Neural progenitor cell (in vitro differentiated cells): ENCODE measurements at regions not wholly inside any gene's neighbourhood (a gene's known extent, or its start where the extent isn't known, plus 50 kb on each side); places are given as distances from the start of the nearest gene placed in this dataset.

ENCODE experiments used
- DNase-seq: peaks from one replicate; pipeline ENCODE4 v3.0.0-alpha.2; 2016; ENCODE audit warnings: low spot score
- H2AFZ ChIP-seq: fragments of 200-600 bp; sonication (generic); replicated peaks from 2 replicates; pipeline ENCODE4 v1.6.1; 2016; ENCODE audit warnings: antibody characterized with exemption
- H3F3A ChIP-seq: fragments of 200-600 bp; sonication (generic); 2 replicates; pipeline ENCODE4 v1.6.1; 2016; ENCODE audit warnings: antibody characterized with exemption, low read depth
- H3K27ac ChIP-seq: fragments of 200-600 bp; sonication (generic); 2 replicates; pipeline ENCODE4 v1.5.1; 2016; ENCODE audit warnings: mild to moderate bottlenecking
- H3K27me3 ChIP-seq: fragments of 200-600 bp; sonication (generic); 2 replicates; pipeline ENCODE4 v1.6.1; 2016; ENCODE audit warnings: mild to moderate bottlenecking, moderate library complexity
- H3K36me3 ChIP-seq: fragments of 200-600 bp; sonication (generic); 2 replicates; pipeline ENCODE4 v1.5.1; 2016
- H3K4me1 ChIP-seq: fragments of 200-600 bp; sonication (generic); 2 replicates; pipeline ENCODE4 v1.6.1; 2016; ENCODE audit warnings: mixed run types
- H3K4me2 ChIP-seq: fragments of 200-600 bp; sonication (generic); 2 replicates; pipeline ENCODE4 v1.6.1; 2016
- H3K4me3 ChIP-seq: fragments of 200-600 bp; sonication (generic); 2 replicates; pipeline ENCODE4 v1.5.1; 2016
- H3K79me2 ChIP-seq: fragments of 200-600 bp; sonication (generic); 2 replicates; pipeline ENCODE4 v1.6.1; 2016; ENCODE audit warnings: low read depth
- H3K9ac ChIP-seq: fragments of 200-600 bp; sonication (generic); 2 replicates; pipeline ENCODE4 v1.6.1; 2016
- H3K9me3 ChIP-seq: fragments of 200-600 bp; sonication (generic); 2 replicates; pipeline ENCODE4 v1.5.1; 2016; ENCODE audit warnings: low read depth
- H4K20me1 ChIP-seq: fragments of 200-600 bp; sonication (generic); 2 replicates; pipeline ENCODE4 v1.6.1; 2016; ENCODE audit warnings: low read depth
- H3K27ac Mint-ChIP-seq: 3 replicates; pipeline ENCODE4 v1.8.0; 2021; ENCODE audit warnings: mixed read lengths
- H3K27me3 Mint-ChIP-seq: 2 replicates; pipeline ENCODE4 v1.8.0; 2022; ENCODE audit warnings: low read depth, mild to moderate bottlenecking, inconsistent platforms, moderate library complexity, mixed read lengths; ENCODE audit not compliant: insufficient read depth
- H3K36me3 Mint-ChIP-seq: 3 replicates; pipeline ENCODE4 v1.8.0; 2021; ENCODE audit warnings: mixed read lengths
- H3K4me1 Mint-ChIP-seq: 3 replicates; pipeline ENCODE4 v1.8.0; 2021; ENCODE audit warnings: mixed read lengths
- H3K4me3 Mint-ChIP-seq: 3 replicates; pipeline ENCODE4 v1.8.0; 2021; ENCODE audit warnings: mild to moderate bottlenecking, moderate library complexity, mixed read lengths
- H3K9me3 Mint-ChIP-seq: 3 replicates; pipeline ENCODE4 v1.8.0; 2020; ENCODE audit warnings: mixed read lengths
- CTCF ChIP-seq: fragments of 200-600 bp; sonication (generic); IDR thresholded peaks from 2 replicates; pipeline ENCODE4 v1.5.1; 2017; ENCODE audit warnings: antibody characterized with exemption, mild to moderate bottlenecking
- EZH2 ChIP-seq: fragments of 200-600 bp; sonication (generic); IDR thresholded peaks from 2 replicates; pipeline ENCODE4 v1.6.1; 2017; ENCODE audit warnings: antibody characterized with exemption, mild to moderate bottlenecking, moderate library complexity
- EZH2phosphoT487 ChIP-seq: fragments of 200-600 bp; sonication (generic); IDR thresholded peaks from 2 replicates; pipeline ENCODE4 v1.6.1; 2017; ENCODE audit warnings: antibody characterized with exemption

GRCh38 chr3:182618085-182618732 lies 175.1 kb upstream of the ATP11B start:
- H3K9me3 ChIP-seq, result no peaks in the 10 kb centered on the region
- no peaks in the 10 kb centered on the region for H3K27me3 ChIP-seq
- Mint-ChIP-seq H3K36me3 (no peaks in the 10 kb centered on the region), H3K27ac (peak overlapping the region; percentile 84), H3K27me3 (peaks cover 5% of the 10 kb centered on the region), H3K4me1 (peaks cover 42% of the 10 kb centered on the region), H3K9me3 (no peaks in the 10 kb centered on the region), H3K4me3 (no peak overlapping the region)
- peak; percentile 79 for DNase-seq
- peak overlapping the region; percentile 14 for H3K4me2 ChIP-seq
- peak; percentile 94 for TF ChIP-seq CTCF
- no peak for TF ChIP-seq EZH2
- H3K9ac ChIP-seq, result no peak overlapping the region
- H3K4me3 ChIP-seq, result no peak overlapping the region
- H3K4me1 ChIP-seq, result peaks cover 48% of the 10 kb centered on the region
- no peaks in the 10 kb centered on the region for H4K20me1 ChIP-seq
- no peaks in the 10 kb centered on the region for H3K36me3 ChIP-seq
- H3K27ac ChIP-seq, result no peak overlapping the region
- no peaks in the 10 kb centered on the region for H3K79me2 ChIP-seq
- no peak overlapping the region for H2AFZ ChIP-seq
- H3F3A ChIP-seq, result peaks cover 33% of the 10 kb centered on the region

GRCh38 chr3:182618981-182619591 lies 174.2 kb upstream of the ATP11B start:
- H3K4me1 ChIP-seq, result peaks cover 48% of the 10 kb centered on the region

DNA sequence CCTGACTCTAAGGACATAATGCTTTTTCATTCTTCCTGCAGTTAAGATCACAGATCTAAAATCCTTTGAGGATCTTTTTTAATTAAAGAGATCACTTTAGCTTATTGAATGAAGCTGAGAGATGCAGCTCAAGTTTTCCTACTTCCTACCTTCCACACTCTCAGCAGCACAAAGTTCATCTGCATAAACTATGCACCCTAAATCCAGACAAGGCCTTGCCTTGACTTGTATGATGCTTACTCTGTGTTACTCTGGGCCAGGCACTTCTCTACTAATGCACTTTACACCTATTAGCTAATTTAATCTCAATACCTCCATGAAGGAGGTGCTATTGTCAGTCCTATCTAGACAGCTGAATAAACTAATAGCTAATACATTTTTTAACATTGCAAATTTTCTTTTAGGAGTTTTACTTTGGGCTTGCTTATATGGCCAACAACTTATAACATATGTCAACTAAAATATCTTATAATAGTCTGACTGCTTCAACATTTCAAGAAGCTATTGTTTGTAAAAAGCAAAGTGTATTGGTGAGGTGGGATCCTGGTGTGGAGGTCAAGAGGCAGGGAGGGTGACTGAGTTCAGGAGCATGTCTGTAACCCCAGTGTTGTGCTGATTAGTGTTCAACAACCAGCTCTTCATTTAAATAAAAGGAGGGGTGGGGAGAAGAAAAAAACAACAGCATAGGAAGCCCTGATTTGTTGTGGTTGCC lies 172.4 kb upstream of the ATP11B start:
- Histone ChIP-seq H3K27me3 (no peaks in the 10 kb centered on the region), H3K79me2 (no peaks in the 10 kb centered on the region), H3K4me3 (no peak overlapping the region), H3K9me3 (peaks cover 4% of the 10 kb centered on the region), H3K4me1 (peaks cover 45% of the 10 kb centered on the region), H2AFZ (no peak overlapping the region), H3K9ac (no peak overlapping the region), H3F3A (peaks cover 33% of the 10 kb centered on the region), H3K36me3 (no peaks in the 10 kb centered on the region), H3K27ac (peak overlapping the region; percentile 71), H4K20me1 (no peaks in the 10 kb centered on the region), H3K4me2 (peak overlapping the region; percentile 9)
- no peak overlapping the region for H3K4me3 Mint-ChIP-seq
- peaks cover 5% of the 10 kb centered on the region for H3K27me3 Mint-ChIP-seq
- H3K4me1 Mint-ChIP-seq, result peaks cover 39% of the 10 kb centered on the region
- no peaks in the 10 kb centered on the region for H3K36me3 Mint-ChIP-seq
- DNase-seq, result no peak
- TF ChIP-seq EZH2, result no peak
- no peak for TF ChIP-seq EZH2phosphoT487
- TF ChIP-seq CTCF, result no peak
- peaks cover 4% of the 10 kb centered on the region for H3K9me3 Mint-ChIP-seq
- no peak overlapping the region for H3K27ac Mint-ChIP-seq

More at GRCh38 chr3:182618981-182619591, 174.2 kb upstream of the ATP11B start:
- no peak for DNase-seq
- H3K36me3 Mint-ChIP-seq, result no peaks in the 10 kb centered on the region
- H3K27ac ChIP-seq, result no peak overlapping the region
- H3K79me2 ChIP-seq, result no peaks in the 10 kb centered on the region
- no peak overlapping the region for H3K9ac ChIP-seq
- H3K9me3 ChIP-seq, result no peaks in the 10 kb centered on the region
- H4K20me1 ChIP-seq, result no peaks in the 10 kb centered on the region
- no peak overlapping the region for H3K4me2 ChIP-seq
- H3F3A ChIP-seq, result peaks cover 33% of the 10 kb centered on the region
- no peaks in the 10 kb centered on the region for H3K36me3 ChIP-seq
- peaks cover 5% of the 10 kb centered on the region for H3K27me3 Mint-ChIP-seq
- TF ChIP-seq CTCF (no peak), EZH2phosphoT487 (no peak), EZH2 (no peak)
- no peak overlapping the region for H3K4me3 ChIP-seq
- peaks cover 42% of the 10 kb centered on the region for H3K4me1 Mint-ChIP-seq
- no peaks in the 10 kb centered on the region for H3K27me3 ChIP-seq
- no peaks in the 10 kb centered on the region for H3K9me3 Mint-ChIP-seq
- no peak overlapping the region for H2AFZ ChIP-seq
- H3K4me3 Mint-ChIP-seq, result no peak overlapping the region
- peak overlapping the region; percentile 19 for H3K27ac Mint-ChIP-seq
